Heart left ventricle (tissue), 16 donors: ENCODE measurements at regions not wholly inside any gene's neighbourhood (a gene's known extent, or its start where the extent isn't known, plus 50 kb on each side); places are given as distances from the start of the nearest gene placed in this dataset.
A peak's percentile ranks its signal among the peaks of the same experiment; 100 is the strongest.

ENCODE experiments used
- ATAC-seq, 4 donors: fragments of 200-7000 bp; cut with Tn5 transposase; one replicate each; pipeline ENCODE4 v1.9.1; 2020 to 2022; ENCODE audit warnings: moderate library complexity in 4 of 4, mild to moderate bottlenecking in 3 of 4, moderate number of reproducible peaks in 1 of 4
- DNase-seq, 5 donors: peaks; one replicate each; pipeline ENCODE4 v3.0.0-alpha.2; 2020
- H3K27ac ChIP-seq, 12 donors: fragments of 200-600 bp; sonication (generic) in 4 of 12; one replicate each; pipeline versions ENCODE4 v1.5.0 to v1.8.0; 2016 to 2022; ENCODE audit warnings: mild to moderate bottlenecking in 2 of 12
- H3K27me3 ChIP-seq, 9 donors: fragments of 200-600 bp; sonication (generic) in 2 of 9; one replicate each; pipeline versions ENCODE4 v1.5.1 to v1.8.0; 2016 to 2022; ENCODE audit warnings: mild to moderate bottlenecking in 3 of 9
- H3K36me3 ChIP-seq, 9 donors: fragments of 200-600 bp; sonication (generic) in 2 of 9; one replicate each; pipeline versions ENCODE4 v1.5.0 to v1.8.0; 2018 to 2022; ENCODE audit warnings: mild to moderate bottlenecking in 2 of 9
- H3K4me1 ChIP-seq, 12 donors: fragments of 200-600 bp; sonication (generic) in 4 of 12; one replicate each; pipeline versions ENCODE4 v1.5.0 to v1.8.0; 2016 to 2022; ENCODE audit warnings: mild to moderate bottlenecking in 3 of 12
- H3K4me3 ChIP-seq, 12 donors: fragments of 200-600 bp; sonication (generic) in 4 of 12; one replicate each; pipeline versions ENCODE4 v1.5.0 to v1.8.0; 2017 to 2022; ENCODE audit warnings: mild to moderate bottlenecking in 9 of 12, moderate library complexity in 4 of 12
- H3K9me3 ChIP-seq, 12 donors: fragments of 200-600 bp; sonication (generic) in 4 of 12; one replicate each; pipeline versions ENCODE4 v1.5.0 to v1.8.0; 2016 to 2022; ENCODE audit warnings: mild to moderate bottlenecking in 1 of 12
- POLR2A ChIP-seq, 2 donors: fragments of 450-650 bp; IDR thresholded peaks; one replicate each; pipeline ENCODE4 v1.6.1; 2017; ENCODE audit warnings: antibody characterized with exemption in 2 of 2, mild to moderate bottlenecking in 2 of 2, moderate library complexity in 2 of 2
- WGBS, 4 donors: extraction: QIAGEN DNeasy Blood & Tissue Kit in 2 of 4; methylation state at CpG; one replicate each; pipeline versions ENCODE4 v1.1.5 to v1.1.7; 2013 to 2018; 5-methylcytosine and 5-hydroxymethylcytosine counted together
- intact Hi-C, 10 donors: fragments of 100-400 bp; cut with DNase I; formaldehyde crosslinking; loops; one replicate each; pipeline versions ENCODE4 v1.11.1 to v1.14.2; 2022
- TF ChIP-seq, protein P1 (sequence below), 12 donors: fragments of 200-600 bp; sonication (generic) in 4 of 12; IDR thresholded peaks; one replicate each; pipeline versions ENCODE4 v1.5.0 to v1.8.0; 2018 to 2022; ENCODE audit warnings: antibody characterized with exemption in 12 of 12, mild to moderate bottlenecking in 5 of 12
- donor health status: ischemic (EF 13 %, LVEDD 7.1; RV severe dilation, severe dysfunction).
- donor health status: healthy with polysubstance abuse.
- donor health status: DM: no; HTN: yes; CAD: no.
- donor health status: DM: no; HTN: no; CAD: no.
- donor health status: ischemic (EF 25% LVEDD 6.9; RV normal size, moderate dysfunction).
- donor health status: ischemic (EF 25% LVEDD 5.7; RV mildly dilated, moderate dysfunction).
- donor health status: healthy.
- donor health status: DM: yes; HTN: yes; CAD: no.
- donor health status: ischemic (EF 35%, LVEDD 5.7; RV mildly dilated, moderate dysfunction).
- donor health status: nonischemic (EF 11% LVEDD 7.7; RV severe dilation, severe dysfunction).
- donor health status: DM: yes; HTN: yes; CAD: no.
- donor health status: PGD.
- donor health status: ischemic (EF 29% LVEDD 5.4; RV normal size, mild dysfunction).
- donor health status: nonischemic (EF 23%, LVEDD 6.1; RV moderate dilation, normal function).

DNA sequence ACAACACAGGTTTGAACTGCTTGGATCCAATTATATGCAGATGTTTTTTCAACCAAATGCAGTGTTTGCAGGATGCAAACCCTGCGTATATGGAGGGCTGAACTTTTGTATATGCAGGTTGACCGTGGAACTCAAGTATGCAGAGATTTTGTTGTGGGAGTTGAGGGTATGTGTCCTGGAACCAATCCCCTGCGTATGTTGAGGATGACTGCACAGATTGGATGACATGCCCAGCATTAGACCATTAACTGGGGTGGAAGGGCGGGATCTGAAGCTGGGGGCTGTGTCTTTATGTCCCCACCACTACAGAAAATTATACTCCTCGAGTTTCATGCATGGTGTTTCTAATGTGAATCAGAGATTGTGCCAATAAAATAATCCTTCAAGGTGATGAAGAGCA lies 162.2 kb upstream of the RMST start:
- DNase-seq = no peak
- H3K9me3 ChIP-seq = peaks cover 0 to 2% (median 0%) of the 10 kb centered on the region in 12 donors
- no peak for ATAC-seq
- H3K36me3 ChIP-seq = no peaks in the 10 kb centered on the region
- intact Hi-C loops = loop anchor here in 3 of 10 donors (10.0 kb wide), 3 partner anchors 156 to 1094 kb away; no protein-coding TSS in a partner anchor
- H3K4me1 ChIP-seq = no peaks in the 10 kb centered on the region
- no peak overlapping the region for H3K4me3 ChIP-seq
- H3K27me3 ChIP-seq = peaks cover 0 to 3% (median 0%) of the 10 kb centered on the region in 9 donors
- TF ChIP-seq POLR2A (IDR thresholded peaks at IDR 0.05) = no peak
- no peak overlapping the region for H3K27ac ChIP-seq
- 76 to 85% (median 83%) methylated on average over 5 of the region's 5 CpGs for WGBS, 4 donors

- no peak for ATAC-seq
- no peak for TF ChIP-seq POLR2A (IDR thresholded peaks at IDR 0.05)
- TF ChIP-seq, protein P1, sequence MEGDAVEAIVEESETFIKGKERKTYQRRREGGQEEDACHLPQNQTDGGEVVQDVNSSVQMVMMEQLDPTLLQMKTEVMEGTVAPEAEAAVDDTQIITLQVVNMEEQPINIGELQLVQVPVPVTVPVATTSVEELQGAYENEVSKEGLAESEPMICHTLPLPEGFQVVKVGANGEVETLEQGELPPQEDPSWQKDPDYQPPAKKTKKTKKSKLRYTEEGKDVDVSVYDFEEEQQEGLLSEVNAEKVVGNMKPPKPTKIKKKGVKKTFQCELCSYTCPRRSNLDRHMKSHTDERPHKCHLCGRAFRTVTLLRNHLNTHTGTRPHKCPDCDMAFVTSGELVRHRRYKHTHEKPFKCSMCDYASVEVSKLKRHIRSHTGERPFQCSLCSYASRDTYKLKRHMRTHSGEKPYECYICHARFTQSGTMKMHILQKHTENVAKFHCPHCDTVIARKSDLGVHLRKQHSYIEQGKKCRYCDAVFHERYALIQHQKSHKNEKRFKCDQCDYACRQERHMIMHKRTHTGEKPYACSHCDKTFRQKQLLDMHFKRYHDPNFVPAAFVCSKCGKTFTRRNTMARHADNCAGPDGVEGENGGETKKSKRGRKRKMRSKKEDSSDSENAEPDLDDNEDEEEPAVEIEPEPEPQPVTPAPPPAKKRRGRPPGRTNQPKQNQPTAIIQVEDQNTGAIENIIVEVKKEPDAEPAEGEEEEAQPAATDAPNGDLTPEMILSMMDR (IDR thresholded peaks at IDR 0.05) = no peak
- DNase-seq = no peak
- no peak overlapping the region for H3K27ac ChIP-seq
- H3K4me1 ChIP-seq = peaks cover 0 to 4% (median 0%) of the 10 kb centered on the region in 12 donors
- intact Hi-C loops = loop anchor here in 3 of 10 donors (10.0 kb wide), 3 partner anchors 156 to 1094 kb away; no protein-coding TSS in a partner anchor
- 10 to 22% (median 19%) methylated on average over 1 of the region's 1 CpG for WGBS, 4 donors
- H3K27me3 ChIP-seq = peaks cover 0 to 3% (median 0%) of the 10 kb centered on the region in 9 donors
- no peak overlapping the region for H3K4me3 ChIP-seq
- H3K36me3 ChIP-seq = no peaks in the 10 kb centered on the region
- H3K9me3 ChIP-seq = no peaks in the 10 kb centered on the region
Measured at GRCh38 chr12:97300891-97301290, 161.7 kb upstream of the RMST start.

- DNase-seq (no peak), ATAC-seq (no peak)
- Histone ChIP-seq H3K4me1 (peaks cover 0 to 10% (median 0%) of the 10 kb centered on the region in 12 donors), H3K9me3 (no peaks in the 10 kb centered on the region), H3K4me3 (no peak overlapping the region), H3K36me3 (no peaks in the 10 kb centered on the region), H3K27me3 (peaks cover 0 to 3% (median 0%) of the 10 kb centered on the region in 9 donors), H3K27ac (no peak overlapping the region)
- 69 to 74% (median 70%) methylated on average over 3 of the region's 3 CpGs for WGBS, 4 donors
- intact Hi-C loops = loop anchor here in 3 of 10 donors (10.0 kb wide), 3 partner anchors 157 to 1093 kb away; no protein-coding TSS in a partner anchor
- no peak for TF ChIP-seq POLR2A (IDR thresholded peaks at IDR 0.05)
- TF ChIP-seq, protein P1 (IDR thresholded peaks at IDR 0.05) = no peak
Measured at GRCh38 chr12:97301576-97301975, 161.0 kb upstream of the RMST start.

DNA sequence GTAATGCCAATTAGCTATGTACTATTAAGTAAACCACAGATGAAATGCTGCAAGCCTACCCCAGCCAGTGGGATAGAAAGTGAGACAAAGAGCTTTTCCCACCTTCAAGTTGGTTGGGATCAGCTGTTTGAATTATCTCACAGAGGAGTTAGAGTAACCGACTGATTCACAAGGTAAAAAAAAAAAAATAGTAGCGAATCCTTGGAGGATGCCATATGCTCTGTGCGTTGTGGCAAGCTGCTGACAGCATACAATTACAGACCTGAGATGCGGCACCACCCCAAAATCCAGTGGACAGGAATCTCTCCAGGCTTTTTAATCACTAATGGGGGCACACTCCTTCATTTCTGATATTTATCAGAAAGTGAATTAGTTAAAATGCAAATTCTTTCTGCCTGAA lies 157.0 kb upstream of the RMST start:
- no peak for ATAC-seq
- Histone ChIP-seq H3K36me3 (no peaks in the 10 kb centered on the region), H3K27ac (peak overlapping the region in 1 of 12 donors; percentile 15)

More for the DNA sequence above, 157.0 kb upstream of the RMST start:
- peaks cover 0 to 3% (median 0%) of the 10 kb centered on the region in 9 donors for H3K27me3 ChIP-seq
- H3K4me3 ChIP-seq = no peak overlapping the region
- WGBS, 4 donors = 69 to 81% (median 77%) methylated on average over 4 of the region's 4 CpGs
- peaks cover 0 to 10% (median 0%) of the 10 kb centered on the region in 12 donors for H3K4me1 ChIP-seq
- TF ChIP-seq, protein P1 (IDR thresholded peaks at IDR 0.05) = no peak
- no peak for TF ChIP-seq POLR2A (IDR thresholded peaks at IDR 0.05)
- no peaks in the 10 kb centered on the region for H3K9me3 ChIP-seq
- intact Hi-C loops = loop anchor here in 9 of 10 donors (5.0 to 10.0 kb wide), 9 partner anchors 158 to 1092 kb away; no protein-coding TSS in a partner anchor
- no peak for DNase-seq
